ENCODE measurements at regions not wholly inside any gene's neighbourhood (a gene's known extent, or its start where the extent isn't known, plus 50 kb on each side); places are given as distances from the start of the nearest gene placed in this dataset.

GRCh38 chr3:178397836-178398235 lies 138.4 kb upstream of the KCNMB2 start (continued):
- TF ChIP-seq ZNF281 (CRISPR knock-in tag; IDR thresholded peaks at IDR 0.05) (no peak), ZNF263 (CRISPR knock-in tag; IDR thresholded peaks at IDR 0.05; ENCODE audit: low read depth) (no peak), ATF3 (CRISPR knock-in tag; conservative IDR thresholded peaks at IDR 0.05) (no peak), GABPB1 (CRISPR knock-in tag; IDR thresholded peaks at IDR 0.05) (no peak), CBFB (CRISPR knock-in tag; IDR thresholded peaks at IDR 0.05; ENCODE audit: low read depth) (no peak), ZNF138 (CRISPR knock-in tag; conservative IDR thresholded peaks at IDR 0.05) (no peak), STAT6 (CRISPR knock-in tag; conservative IDR thresholded peaks at IDR 0.05; ENCODE audit: low read depth) (no peak)
- TF ChIP-seq, protein P1, sequence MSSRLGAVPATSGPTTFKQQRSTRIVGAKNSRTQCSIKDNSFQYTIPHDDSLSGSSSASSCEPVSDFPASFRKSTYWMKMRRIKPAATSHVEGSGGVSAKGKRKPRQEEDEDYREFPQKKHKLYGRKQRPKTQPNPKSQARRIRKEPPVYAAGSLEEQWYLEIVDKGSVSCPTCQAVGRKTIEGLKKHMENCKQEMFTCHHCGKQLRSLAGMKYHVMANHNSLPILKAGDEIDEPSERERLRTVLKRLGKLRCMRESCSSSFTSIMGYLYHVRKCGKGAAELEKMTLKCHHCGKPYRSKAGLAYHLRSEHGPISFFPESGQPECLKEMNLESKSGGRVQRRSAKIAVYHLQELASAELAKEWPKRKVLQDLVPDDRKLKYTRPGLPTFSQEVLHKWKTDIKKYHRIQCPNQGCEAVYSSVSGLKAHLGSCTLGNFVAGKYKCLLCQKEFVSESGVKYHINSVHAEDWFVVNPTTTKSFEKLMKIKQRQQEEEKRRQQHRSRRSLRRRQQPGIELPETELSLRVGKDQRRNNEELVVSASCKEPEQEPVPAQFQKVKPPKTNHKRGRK (CRISPR knock-in tag; IDR thresholded peaks at IDR 0.05; ENCODE audit: borderline replicate concordance), result no peak

GRCh38 chr3:178404961-178405360 lies 131.3 kb upstream of the KCNMB2 start:
- ChIA-PET CTCF (no interaction called here), POLR2A (no interaction called here)
- no peak for DNase-seq (ENCODE audit: low spot score)
- ATAC-seq, result no peak
- Mint-ChIP-seq H3K36me3 (no peaks in the 10 kb centered on the region), H3K9me3 (peaks cover 4% of the 10 kb centered on the region; the same call in 1 of the 2 replicates), H3K27ac (no peak overlapping the region), H3K4me3 (no peak overlapping the region), H3K27me3 (ENCODE audit: low read depth) (no peaks in the 10 kb centered on the region), H3K4me1 (no peaks in the 10 kb centered on the region)
- TF ChIP-seq, protein P2, sequence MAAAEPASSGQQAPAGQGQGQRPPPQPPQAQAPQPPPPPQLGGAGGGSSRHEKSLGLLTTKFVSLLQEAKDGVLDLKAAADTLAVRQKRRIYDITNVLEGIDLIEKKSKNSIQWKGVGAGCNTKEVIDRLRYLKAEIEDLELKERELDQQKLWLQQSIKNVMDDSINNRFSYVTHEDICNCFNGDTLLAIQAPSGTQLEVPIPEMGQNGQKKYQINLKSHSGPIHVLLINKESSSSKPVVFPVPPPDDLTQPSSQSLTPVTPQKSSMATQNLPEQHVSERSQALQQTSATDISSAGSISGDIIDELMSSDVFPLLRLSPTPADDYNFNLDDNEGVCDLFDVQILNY (CRISPR knock-in tag; IDR thresholded peaks at IDR 0.05), result no peak
- TF ChIP-seq HMGA2 (CRISPR knock-in tag; IDR thresholded peaks at IDR 0.05), result no peak
- TF ChIP-seq, protein P3, sequence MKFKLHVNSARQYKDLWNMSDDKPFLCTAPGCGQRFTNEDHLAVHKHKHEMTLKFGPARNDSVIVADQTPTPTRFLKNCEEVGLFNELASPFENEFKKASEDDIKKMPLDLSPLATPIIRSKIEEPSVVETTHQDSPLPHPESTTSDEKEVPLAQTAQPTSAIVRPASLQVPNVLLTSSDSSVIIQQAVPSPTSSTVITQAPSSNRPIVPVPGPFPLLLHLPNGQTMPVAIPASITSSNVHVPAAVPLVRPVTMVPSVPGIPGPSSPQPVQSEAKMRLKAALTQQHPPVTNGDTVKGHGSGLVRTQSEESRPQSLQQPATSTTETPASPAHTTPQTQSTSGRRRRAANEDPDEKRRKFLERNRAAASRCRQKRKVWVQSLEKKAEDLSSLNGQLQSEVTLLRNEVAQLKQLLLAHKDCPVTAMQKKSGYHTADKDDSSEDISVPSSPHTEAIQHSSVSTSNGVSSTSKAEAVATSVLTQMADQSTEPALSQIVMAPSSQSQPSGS (CRISPR knock-in tag; IDR thresholded peaks at IDR 0.05; ENCODE audit: borderline replicate concordance, low read depth), result no peak

DNA sequence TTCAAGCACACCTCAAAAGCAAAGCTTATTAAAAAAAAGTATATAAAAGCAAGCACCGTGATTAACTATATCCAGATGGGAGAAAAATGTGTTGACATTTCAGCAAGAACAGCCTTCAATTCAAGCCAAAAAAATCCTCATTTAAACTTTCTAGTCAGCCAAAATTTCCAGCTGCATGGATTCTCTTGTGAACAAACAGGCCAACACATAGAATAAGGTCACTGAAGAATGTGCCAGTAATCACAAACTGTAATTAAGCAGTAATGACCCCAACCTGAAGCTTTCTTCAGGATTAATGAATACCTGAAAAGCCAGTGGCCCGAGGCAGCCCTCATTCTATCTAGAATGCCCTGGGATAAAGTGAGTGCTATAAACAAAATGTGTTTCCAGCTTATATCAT lies 130.7 kb upstream of the KCNMB2 start:
- ATAC-seq, result no peak
- H3K4me3 Mint-ChIP-seq, result no peak overlapping the region
- no peaks in the 10 kb centered on the region for H3K9me3 Mint-ChIP-seq
- H3K27ac Mint-ChIP-seq, result no peak overlapping the region
- DNase-seq (ENCODE audit: low spot score), result no peak
- CTCF ChIA-PET, result interaction anchor here (1.2 kb wide), 1 partner anchor 20 kb away, joined by 3 read pairs; no protein-coding TSS in a partner anchor
- no peaks in the 10 kb centered on the region for H3K36me3 Mint-ChIP-seq
- no peaks in the 10 kb centered on the region for H3K27me3 Mint-ChIP-seq (ENCODE audit: low read depth)
- POLR2A ChIA-PET, result no interaction called here
- H3K4me1 Mint-ChIP-seq, result no peaks in the 10 kb centered on the region
- TF ChIP-seq ZNF121 (CRISPR knock-in tag; IDR thresholded peaks at IDR 0.05) (no peak), AFF4 (CRISPR knock-in tag; IDR thresholded peaks at IDR 0.05; ENCODE audit: borderline replicate concordance) (no peak), SMAD3 (CRISPR knock-in tag; IDR thresholded peaks at IDR 0.05; ENCODE audit: borderline replicate concordance) (no peak), CTCF (IDR thresholded peaks at IDR 0.05) (no peak), TCF7 (CRISPR knock-in tag; IDR thresholded peaks at IDR 0.05; ENCODE audit: low read depth) (no peak), ELF4 (CRISPR knock-in tag; IDR thresholded peaks at IDR 0.05; ENCODE audit: low read depth) (no peak), NR2C2 (CRISPR knock-in tag; IDR thresholded peaks at IDR 0.05) (no peak)
